ENCODE measurements at regions not wholly inside any gene's neighbourhood (a gene's known extent, or its start where the extent isn't known, plus 50 kb on each side); places are given as distances from the start of the nearest gene placed in this dataset.
"Not testable (repeated sequence)": the region's sequence is repeated elsewhere in the genome, so short reads cannot be mapped to it uniquely, and the experiment has no call there.

DNA sequence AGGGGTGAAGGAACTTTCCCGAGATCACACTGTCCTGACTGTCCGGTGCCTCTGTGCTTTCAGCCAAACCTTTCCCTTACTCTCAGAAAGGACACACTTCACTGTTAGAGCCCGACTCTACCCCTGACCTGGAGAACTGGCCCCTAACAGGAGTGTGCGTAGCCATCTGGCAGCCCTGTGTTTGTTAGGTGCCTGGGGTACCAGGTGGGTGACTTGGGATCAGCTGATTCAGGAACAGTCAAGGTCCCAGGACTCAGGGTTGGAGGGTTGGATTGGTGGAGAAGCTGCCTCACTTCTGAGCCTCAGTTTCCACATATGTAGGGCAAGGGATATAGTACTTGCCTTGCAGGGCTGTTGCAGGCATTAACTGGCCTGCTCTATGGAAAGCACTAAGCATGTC, 98.3 kb upstream of the SLC6A11 start:
- peak; percentile 67 for DNase-seq (ENCODE audit: low spot score)
- intact Hi-C loops (cut with DNase I), result no loop called here

DNA sequence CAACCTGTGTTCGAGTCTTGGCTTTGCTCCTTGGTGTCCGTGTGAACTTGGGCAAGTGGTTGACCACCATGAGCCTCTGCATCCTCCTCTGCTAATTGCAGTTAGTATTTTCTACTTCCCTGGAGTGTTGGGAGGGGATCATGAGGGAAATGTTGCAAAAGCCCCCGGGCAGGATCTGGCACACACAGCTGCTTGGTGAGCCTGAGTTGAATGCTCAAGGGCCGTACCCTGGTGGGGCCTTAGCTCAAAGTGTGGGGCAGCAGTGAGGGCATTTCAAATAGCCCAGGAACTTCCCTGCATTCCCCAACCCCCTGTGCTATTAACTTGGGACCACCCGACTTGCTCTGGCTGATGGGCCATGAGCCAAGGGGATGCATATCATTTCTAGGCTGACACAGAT, 94.9 kb upstream of the SLC6A11 start:
- intact Hi-C loops (cut with DNase I), result no loop called here
- peak; percentile 31 for DNase-seq (ENCODE audit: low spot score)

DNA sequence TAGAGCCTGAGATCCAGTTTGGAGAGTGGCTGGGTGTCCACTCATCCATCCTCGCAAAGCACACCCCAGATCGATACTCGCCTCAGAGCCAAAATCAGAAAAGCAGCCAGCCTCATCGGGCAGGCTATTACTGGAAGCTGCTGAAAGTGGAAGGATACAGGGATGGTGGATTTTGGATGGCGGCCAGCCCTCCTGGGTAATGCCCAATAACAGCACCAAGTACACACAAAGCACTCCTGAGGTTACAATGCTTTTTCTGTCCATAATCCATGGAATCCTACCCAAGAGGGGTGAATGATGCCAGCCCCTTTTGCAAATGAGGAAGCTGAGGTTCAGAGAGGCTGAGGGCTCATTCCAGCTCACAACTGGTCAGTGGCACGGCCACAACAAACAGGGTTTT, 93.1 kb upstream of the SLC6A11 start:
- intact Hi-C loops (cut with DNase I), result no loop called here
- no peak for DNase-seq (ENCODE audit: low spot score)

DNA sequence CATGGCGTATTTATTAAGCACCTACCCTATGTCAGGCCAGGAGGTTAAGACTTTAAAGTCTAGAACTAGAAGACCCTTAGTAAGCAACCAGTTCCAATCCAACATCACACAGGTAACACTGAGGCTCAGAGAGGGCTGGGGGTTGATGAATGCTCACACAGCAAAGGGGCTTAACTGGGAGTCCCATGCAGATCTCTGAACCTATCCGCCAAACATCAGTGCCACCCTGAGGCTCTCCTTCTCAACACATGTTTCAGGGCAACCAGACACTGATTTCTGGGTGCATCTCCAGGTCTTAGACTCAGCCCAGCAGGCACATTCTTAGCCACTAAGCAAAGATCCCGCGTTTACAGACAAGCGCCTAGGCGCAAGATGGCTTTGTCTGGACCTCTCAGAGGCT, 92.0 kb upstream of the SLC6A11 start:
- intact Hi-C loops (cut with DNase I), result no loop called here

DNA sequence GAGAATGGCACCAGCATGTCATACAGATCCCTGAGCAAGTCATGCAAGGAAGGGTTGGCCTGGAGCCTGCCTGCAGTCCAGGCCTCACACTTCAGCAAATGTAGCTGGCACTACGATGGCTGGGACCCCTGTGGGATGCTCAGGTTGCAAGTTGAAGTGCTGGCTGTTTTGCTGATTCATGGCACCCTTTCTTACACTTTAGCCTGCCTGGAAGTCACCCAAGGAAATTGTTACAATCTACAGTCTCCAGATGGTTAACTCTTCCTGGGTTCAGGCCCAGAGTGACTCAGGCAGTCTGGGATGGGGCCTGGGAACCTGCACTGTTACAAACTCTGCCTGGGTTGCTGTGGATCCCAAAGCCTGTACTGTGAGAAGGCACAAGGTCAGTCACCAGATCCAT, 91.0 kb upstream of the SLC6A11 start:
- intact Hi-C loops (cut with DNase I), result no loop called here

More for the DNA sequence above, 92.0 kb upstream of the SLC6A11 start:
- DNase-seq (ENCODE audit: low spot score), result no peak

DNA sequence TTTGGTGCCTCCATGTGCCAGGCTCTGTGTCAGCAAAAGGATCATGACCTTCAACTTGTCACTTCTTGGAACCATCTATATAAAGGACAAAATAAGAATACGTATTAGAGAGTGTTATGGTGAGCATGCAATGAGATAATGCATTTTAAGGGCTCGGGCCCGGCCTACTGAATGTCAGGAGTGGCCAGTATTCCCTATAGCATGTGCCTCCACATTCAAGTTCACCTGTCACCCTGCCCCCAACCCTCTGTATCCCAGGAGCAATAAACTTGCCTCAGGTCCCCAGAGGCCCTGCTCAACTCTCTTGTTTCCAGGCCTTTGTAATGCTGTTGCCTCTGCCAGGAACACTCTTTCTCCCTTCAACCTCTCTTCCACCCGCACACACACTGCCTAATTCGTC, 90.2 kb upstream of the SLC6A11 start:
- intact Hi-C loops (cut with DNase I), result no loop called here
- DNase-seq (ENCODE audit: low spot score), result no peak

More for the DNA sequence above, 91.0 kb upstream of the SLC6A11 start:
- DNase-seq (ENCODE audit: low spot score), result no peak

DNA sequence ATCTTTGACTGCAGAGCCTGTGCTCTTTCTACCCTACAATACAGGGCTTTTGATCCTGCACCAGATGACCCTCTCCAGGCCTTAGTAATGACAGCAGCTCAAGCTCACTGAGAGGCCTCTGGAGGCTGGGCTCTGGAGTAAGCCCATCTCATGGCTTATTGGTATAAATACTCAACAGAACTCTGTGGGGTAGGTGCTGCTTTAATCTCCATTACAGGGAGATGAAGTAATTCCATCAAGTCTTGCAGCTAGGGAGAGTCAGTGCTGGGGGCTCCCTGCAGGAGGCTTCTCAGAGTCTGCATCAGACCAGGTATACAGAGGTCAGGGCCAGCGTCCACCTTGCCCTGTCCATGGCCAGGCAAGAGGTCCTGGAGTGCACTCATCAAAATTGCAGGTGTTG, 89.2 kb upstream of the SLC6A11 start:
- DNase-seq (ENCODE audit: low spot score), result no peak
- intact Hi-C loops (cut with DNase I), result no loop called here

DNA sequence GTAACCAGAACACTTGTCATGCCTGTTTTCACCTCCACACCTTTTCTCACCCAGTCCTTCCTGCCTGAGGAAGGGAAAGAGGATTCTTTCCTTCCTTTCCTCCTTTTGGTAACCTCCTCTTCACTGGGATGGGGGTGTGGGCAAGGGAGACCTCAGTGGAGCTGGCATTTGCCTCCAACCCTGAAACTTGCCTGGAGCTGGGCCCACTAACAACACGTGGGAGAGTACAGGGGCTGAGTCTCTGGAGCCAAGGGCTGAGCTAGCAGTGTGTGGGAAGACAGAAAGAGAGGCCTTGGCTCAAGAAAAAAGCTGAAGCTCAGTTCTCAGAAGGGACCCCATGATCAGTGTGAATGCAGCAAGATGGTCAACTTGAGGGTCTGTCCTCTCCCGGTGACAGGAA, 86.6 kb upstream of the SLC6A11 start:
- no peak for DNase-seq (ENCODE audit: low spot score)
- intact Hi-C loops (cut with DNase I), result no loop called here

DNA sequence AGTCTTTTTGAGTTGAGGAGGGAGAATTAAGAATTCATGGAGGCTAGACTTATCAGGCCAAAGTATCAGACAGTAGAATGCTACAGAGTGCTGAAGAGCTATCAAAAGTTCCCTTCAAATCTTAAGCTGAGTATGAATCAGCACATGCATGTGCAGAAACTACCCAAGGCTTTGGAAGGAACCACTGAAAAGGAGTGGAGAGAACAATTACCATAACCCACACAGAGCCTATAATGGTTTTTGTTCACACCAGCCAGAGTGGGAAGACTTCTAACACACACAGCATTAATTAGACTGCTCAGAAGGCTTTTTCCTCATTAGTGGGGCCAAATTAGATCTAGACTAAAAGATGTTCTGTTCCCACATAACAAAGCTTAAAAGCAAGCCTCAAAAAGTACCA, 83.7 kb upstream of the SLC6A11 start:
- no peak for DNase-seq (ENCODE audit: low spot score)
- intact Hi-C loops (cut with DNase I), result no loop called here

DNA sequence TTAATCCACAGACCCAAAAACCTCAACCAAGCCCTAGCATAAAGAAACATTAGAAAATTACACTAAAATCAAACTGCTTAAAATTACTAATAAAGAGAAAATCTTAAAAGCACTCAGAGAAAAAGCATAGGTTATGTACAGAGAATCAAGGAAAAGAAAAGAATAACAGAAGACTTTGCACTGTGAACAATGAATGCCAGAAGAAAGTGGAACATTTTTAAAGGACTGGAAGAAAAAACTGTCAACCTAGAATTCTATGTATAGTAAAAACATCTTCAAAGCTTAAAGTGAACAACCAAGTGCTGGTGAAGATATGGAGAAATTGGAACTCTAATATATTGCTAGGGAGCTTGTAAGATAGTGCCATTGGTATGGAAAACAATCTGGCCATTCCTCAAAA, 82.7 kb upstream of the SLC6A11 start:
- DNase-seq (ENCODE audit: low spot score), result no peak
- intact Hi-C loops (cut with DNase I), result no loop called here

DNA sequence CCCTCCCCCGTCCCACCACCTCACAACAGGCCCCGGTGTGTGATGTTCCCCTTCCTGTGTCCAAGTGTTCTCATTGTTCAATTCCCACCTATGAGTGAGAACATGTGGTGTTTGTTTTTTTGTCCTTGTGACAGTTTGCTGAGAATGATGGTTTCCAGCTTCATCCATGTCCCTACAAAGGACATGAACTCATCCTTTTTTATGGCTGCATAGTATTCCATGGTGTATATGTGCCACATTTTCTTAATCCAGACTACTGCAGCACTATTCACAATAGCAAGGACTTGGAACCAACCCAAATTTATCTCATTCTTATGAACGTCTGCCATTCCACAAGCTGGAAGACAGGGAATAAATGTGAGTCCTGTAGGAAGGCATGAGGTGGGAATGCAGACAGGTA, 79.6 kb upstream of the SLC6A11 start:
- intact Hi-C loops (cut with DNase I); DNase-seq (ENCODE audit: low spot score): not testable (repeated sequence)

DNA sequence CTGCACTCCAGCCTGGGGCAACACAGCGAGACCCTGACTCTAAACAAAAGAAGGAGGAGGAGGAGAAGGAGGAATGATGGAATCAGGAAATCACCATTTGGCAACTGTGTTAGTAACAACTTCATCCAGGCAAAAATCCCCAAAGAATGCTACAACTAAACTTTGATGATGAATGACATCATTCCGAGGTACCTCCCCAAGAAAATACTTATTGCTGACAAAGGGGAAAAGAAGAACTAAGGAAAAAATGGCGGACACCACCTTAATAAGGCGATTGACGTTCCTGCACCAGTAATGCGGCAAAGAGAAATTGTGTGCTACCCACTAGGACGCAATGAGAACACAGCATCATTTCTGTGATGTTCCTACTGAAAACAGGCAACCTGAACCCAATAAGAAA, 78.2 kb upstream of the SLC6A11 start:
- DNase-seq (ENCODE audit: low spot score), result no peak
- intact Hi-C loops (cut with DNase I), result no loop called here

DNA sequence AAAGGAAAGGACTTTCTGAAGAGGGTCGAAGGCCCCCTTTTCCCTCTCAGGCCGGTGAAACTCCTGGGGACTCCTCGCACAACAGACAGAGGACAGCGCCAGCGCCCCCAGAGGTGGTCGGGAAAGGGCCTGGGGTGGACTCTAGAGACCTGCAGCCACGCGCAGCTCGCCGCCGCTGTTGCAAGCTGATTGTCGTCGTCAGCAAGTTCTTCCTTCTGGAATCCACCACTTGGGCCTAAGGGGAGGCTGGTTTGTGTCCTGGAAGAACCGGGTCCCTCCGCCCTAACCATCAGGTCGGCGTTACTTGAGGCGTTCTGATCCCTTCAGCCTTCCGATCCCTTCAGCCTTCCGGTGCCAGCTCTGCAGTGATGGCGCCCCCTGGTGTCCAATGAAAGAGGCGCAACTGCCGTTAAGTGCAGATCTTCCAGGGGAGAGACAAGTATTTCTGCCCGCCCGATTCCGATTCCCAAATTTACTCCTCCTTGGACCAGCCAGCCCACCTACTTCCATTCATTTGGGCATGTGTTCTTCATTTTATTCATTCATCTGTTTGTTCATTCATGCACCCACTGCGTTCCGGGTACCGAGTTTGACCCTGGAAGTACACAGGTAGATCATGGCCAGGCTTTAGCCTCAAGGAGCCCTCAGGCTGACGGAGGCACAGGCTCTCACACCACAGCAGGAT, 77.2 kb upstream of the SLC6A11 start:
- intact Hi-C loops (cut with DNase I), result loop anchor here (1.0 kb wide), 1 partner anchor 395 kb away; no protein-coding TSS in a partner anchor
- peak; percentile 85 for DNase-seq (ENCODE audit: low spot score)

DNA sequence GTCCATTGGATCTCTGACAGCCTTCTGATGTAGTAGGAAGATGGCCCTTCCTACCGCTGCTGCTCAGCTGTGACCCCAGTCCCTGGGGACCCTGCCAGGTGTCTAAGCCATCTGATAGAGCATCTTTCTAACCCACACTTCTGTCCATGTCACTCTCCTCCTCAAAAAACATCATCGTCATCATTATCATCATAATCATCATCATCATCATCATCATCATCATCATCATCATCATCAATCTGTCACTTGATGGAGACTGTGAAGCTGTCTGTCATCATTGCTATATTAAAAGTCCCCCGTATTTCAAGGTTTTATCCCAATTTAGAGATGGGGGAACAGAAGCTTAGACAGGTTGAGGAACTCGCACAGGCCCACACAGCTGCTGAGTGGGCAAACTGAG, 75.1 kb upstream of the SLC6A11 start:
- no peak for DNase-seq (ENCODE audit: low spot score)
- intact Hi-C loops (cut with DNase I), result no loop called here

DNA sequence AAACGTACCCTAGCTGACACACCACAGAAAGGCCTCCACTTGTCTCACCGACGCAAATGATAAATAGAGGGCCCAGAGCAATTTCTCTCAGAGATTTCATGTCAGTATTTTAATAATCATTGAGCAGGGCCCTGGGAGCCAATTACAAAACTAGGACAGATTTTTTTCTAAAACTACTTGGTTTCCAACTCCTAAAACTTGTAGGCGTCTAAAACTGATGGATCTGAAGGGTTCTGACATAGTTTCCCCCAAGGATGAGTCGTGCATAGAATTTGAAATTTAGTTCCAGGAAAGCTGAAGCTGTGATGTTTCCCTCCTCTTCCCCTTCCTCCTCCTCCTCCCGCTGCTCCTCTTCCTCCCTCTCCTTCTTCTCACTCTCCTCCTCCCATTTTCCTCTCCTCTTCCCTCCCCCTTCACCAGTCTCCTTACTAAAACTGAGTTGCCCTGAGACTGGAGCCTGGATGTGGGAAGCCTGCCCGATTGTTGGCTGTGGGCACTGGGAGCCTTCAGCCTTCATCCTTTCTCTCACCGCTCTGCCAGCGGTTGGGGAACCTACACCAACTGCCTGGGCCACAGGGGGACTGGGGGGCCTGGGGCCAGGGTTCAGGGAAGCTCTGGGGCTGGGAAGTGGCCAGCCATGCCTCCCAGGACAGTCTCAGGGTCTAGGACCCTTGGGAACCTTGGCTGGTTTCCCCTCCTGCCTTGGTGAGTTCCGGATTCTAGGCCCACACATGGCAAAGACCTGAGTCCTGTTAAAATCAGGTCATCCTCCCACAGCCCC, 73.9 kb upstream of the SLC6A11 start:
- DNase-seq (ENCODE audit: low spot score), result no peak
- intact Hi-C loops (cut with DNase I), result no loop called here

DNA sequence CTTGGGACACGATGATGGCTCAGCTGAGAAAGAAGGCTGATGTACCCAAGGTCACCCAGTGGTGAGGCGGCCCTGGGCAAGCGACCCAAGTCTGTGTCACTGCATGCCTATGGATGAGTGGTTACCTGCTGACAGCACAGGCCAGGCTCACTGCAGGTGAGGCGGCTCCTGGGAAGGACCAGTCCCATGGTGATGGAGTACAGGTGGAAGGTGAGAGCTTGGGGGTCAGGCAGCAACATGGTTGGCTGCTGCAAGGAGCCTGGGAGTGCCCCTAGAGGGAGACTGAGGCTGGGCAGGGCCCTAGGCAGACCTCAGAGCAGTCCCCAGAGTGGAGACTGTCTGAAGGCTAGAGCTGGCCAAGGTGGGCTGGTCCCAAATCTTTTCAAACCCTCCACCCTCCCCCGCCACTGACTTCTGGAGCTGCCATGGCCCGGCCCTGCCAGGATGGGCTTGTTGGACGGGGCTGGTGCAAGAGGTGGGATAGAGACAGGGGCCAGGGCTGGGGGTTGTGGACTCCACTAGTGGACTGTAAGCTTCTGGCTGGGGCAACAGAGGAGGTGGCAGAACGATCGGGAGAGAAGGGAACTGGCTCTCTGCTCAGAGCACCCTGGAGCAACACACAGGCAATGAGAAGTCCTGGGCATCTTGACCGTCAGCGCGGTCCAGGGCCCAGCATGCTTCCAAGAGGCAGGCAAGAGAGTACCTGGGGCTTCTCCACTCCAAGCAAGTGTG, 72.5 kb upstream of the SLC6A11 start:
- DNase-seq (ENCODE audit: low spot score), result no peak
- intact Hi-C loops (cut with DNase I), result no loop called here

DNA sequence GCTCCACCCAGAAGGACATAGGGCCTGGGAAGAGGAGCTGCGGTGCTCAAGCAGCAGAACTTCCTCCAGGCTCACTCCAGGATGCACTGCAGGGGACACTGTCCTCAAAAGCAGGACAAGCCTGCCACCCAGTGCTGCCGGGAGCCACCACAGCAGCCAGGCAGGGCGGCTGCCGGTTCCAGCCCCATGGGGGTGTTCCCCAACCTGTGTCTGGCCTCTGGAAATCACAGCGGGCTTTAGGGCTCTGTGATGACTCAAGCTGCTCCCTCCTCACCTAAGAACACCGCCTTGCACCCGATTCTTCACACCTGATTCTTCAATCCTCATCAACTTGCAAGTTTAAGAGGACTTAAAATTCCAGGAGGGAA, 71.9 kb upstream of the SLC6A11 start:
- intact Hi-C loops (cut with DNase I), result no loop called here
- no peak for DNase-seq (ENCODE audit: low spot score)

DNA sequence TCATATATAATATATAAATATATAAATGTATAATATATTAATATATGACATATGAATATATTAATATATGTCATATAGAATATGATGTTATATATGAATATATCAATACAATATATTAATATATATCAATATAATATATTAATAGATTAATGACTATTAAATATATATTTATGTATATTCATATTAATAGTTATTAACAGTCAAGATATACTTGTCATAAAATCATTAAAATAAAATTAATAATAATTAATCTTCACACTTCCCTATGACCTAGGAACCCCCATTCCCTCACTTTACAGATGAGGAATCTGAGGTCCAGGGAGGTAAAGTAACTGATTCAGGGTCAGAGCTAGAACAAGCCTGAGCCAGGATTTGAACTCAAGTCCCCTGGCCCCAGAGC, 70.6 kb upstream of the SLC6A11 start:
- intact Hi-C loops (cut with DNase I), result no loop called here
- DNase-seq (ENCODE audit: low spot score), result no peak

DNA sequence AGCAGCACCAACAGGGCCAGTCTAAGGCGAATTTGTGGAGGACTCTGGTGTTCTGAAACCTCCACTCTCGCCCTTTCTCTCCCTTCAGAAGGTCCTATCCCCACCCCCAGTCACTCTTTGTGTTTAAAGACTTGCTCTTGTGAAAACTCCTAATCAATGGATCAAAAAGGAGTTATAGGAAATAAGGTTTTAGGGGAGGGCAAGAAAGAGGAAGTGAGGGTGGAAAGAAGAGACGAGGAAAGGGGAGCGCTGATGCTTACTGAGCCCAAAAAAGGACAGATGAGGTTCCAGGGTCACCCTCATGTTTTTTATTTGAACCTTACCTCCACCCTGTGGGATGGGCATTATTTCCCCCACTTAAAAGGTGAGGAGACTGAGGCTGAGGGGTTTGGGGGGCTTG, 70.0 kb upstream of the SLC6A11 start:
- intact Hi-C loops (cut with DNase I), result no loop called here
- DNase-seq (ENCODE audit: low spot score), result no peak

DNA sequence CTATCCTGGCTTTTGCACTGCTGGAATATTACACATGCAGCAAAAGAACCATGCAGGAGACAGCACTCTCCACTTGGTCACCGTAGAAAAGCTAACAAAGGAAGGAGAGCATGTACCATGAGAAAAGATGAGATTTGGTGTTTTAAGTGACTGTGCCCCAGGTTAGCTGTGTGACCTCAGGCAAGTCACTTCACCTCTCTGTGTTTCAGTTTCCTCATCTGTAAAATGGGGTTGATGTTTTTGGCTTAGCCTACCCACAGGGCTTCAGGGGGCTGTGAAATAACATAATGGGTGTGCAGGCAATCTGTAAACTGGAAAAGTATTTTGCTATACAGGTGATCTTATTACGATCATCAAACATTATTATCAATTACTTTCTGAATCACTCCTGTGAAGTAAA, 69.3 kb upstream of the SLC6A11 start:
- DNase-seq (ENCODE audit: low spot score), result no peak
- intact Hi-C loops (cut with DNase I), result no loop called here

DNA sequence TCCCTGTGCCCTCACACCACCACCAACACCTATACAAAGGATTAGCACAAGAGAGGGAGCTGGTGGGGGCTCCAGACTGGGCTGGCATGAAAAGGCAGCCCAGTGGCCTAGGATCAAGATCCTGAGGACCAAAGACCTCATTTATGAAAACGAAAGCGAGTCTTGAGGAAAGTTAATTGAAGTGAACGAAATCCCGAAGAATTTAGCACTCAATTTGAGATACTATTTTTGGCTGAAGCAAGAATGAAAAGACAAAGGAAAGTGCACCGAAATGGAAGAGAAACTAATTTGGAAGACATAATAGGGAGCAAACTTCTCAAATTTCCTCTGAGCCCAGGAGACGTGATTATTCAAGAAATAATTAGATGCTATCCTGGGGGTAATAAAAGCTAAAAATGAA, 68.7 kb upstream of the SLC6A11 start:
- intact Hi-C loops (cut with DNase I), result no loop called here
- DNase-seq (ENCODE audit: low spot score), result no peak

All from cardiac septum (tissue), 1 donor.